ENCODE measurements at regions not wholly inside any gene's neighbourhood (a gene's known extent, or its start where the extent isn't known, plus 50 kb on each side); places are given as distances from the start of the nearest gene placed in this dataset.

DNA sequence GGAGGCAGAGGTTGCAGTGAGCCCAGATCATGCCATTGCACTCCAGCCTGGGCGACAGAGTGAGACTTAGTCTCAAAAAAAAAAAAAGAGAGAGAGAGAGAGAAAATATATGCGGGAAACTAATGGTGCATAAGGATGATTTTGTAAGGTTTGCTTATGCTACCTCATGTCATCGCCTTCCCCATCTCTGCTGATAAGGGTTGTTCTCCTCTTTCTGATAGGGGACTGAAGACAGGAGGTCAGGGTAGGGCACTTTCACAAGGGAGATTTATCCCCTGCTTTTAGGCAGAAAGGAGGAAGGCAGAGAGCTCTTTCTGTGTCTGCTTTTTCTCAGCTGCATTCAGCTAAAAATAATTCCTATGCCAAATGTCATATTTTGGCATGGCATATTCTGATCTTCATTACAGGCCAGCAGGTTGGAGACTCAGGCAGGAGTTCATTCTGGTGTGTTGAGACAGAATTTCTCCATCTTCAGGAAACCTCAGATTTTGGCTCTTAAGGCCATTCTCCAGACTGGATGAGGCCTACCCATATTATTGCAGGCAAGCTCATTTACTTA, 220.2 kb downstream of the AUH start:
- no peak for DNase-seq

GRCh38 chr9:91143162-91143561, 218.6 kb downstream of the AUH start:
- DNase-seq = no peak

GRCh38 chr9:91143642-91144041, 218.1 kb downstream of the AUH start:
- DNase-seq = no peak

- no peak for DNase-seq
Measured at GRCh38 chr9:91144769-91145168, 216.9 kb downstream of the AUH start.

DNA sequence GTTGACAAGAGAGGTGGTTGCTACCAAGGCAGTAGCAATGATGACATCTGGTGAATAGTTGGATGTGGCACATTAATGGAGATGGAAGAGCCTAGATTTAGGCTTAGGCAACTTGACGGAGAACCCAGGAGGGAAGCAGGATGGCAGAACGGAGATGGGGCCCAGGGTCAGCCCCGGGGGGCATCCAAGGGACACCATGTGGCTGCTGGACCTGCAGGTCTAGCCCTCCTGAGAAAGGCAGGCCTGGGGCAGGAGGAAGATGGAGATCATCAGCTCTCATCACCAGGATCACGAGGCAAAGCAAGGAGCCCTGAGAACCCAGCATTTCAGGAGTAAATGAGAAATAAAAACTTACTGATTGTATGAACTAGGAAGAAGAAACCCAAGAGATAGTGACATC, 216.2 kb downstream of the AUH start:
- DNase-seq = no peak

DNA sequence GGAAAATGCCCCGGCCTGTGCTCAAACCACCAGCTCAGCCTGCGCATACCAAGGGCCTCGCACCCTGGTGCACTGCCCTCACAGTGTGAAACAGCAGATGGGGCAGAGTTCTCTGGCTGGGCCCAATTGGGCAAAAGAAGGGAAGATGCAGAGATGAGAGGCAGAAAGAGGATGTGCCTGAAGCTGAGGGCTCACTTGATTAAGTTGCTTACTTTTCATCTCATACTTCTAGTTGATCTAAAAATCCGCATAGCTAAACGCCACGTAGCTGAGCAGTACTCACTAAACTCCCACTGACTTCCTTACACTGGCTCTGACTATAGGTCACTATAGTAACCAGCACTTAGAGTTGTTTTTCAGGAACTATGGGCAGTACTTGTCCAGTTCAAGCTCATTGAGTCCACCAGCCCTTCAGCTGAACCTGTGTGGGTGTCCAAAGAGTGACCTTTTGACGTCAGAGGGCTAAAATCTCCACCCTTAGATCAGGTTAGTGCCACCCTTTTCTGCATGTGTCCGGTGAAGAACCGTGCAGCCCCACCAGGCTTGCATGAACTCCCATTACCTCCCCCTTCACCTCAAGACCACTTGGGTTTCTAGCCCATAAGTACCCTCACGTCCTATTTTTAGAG, 215.2 kb downstream of the AUH start:
- peak; percentile 82 for DNase-seq

DNA sequence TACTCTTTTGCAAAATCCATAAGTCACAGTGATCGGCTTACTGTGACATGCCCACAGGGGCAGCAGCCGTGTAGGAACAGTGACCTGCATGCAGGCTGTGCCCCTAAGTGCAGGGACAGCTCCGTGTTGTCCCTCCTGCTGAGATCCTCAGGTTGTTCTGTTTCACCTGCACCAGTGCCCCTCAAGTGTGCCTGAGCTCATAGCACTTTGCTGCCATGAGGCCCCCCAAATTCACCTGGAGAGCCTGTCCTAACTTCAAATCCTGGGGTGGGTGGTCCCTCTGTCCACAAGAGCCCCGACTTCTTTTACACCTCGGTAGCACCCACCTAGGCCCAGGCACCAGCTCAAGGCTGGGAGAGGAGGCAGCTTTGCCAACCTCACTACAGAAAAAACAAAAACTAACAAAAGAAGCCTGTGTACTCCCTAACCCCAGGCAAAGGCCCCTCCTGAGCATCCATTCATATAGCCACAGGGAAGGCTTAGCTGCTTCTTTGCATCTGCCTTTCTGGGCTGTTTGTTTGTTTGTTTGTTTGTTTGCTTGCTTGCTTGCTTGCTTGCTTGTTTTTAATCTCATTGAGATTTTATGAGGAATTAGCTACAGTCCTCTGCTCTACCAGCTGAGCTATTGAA, 214.5 kb downstream of the AUH start:
- DNase-seq = no peak

- DNase-seq = no peak
Measured at GRCh38 chr9:91148306-91148705, 213.4 kb downstream of the AUH start.

- no peak for DNase-seq
Measured at GRCh38 chr9:91150273-91150997, 211.3 kb downstream of the AUH start.

GRCh38 chr9:91150998-91151717, 210.6 kb downstream of the AUH start:
- DNase-seq = peak; percentile 94

GRCh38 chr9:91151718-91152095, 210.0 kb downstream of the AUH start:
- DNase-seq = peak; percentile 38

GRCh38 chr9:91154686-91155085, 207.0 kb downstream of the AUH start:
- DNase-seq = no peak

GRCh38 chr9:91155181-91155580, 206.5 kb downstream of the AUH start:
- no peak for DNase-seq

GRCh38 chr9:91155746-91156376, 205.9 kb downstream of the AUH start:
- DNase-seq = no peak

DNA sequence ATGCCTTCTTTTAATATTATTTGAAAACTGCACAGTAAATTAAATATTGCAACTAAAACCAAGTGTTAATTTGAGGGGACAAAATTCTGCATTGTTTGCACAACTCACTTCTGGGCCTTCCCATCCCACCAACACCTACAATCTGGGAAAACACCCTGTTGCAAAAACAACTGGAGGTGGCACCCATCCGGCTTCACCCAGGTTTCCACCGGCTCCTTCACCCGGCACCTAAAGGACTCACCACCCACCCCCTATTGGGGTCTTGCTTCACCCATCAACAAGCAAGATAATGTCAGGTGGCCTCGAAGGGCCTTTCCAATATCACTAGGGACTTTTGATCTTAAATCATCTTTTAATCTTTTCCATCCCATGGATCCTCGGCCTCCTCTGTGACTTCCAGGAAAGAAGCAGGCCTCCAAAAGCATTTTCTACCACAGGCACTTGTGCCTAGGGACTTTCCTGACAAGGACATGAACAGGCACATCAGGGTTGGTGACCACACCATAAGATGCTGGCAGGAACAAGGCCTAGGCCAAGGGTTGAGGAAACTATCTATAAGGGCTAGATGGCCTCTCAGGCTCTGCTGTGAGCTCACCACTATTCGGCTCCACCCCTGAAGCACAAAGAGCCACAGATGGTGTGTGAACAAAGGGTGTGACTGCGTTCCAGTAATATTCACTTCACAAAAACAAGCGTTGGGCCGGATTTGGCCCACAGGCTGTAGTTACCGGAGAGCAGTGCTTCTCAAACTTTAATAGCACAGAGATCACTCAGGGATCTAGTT, 205.1 kb downstream of the AUH start:
- DNase-seq = no peak

- DNase-seq = no peak
Measured at GRCh38 chr9:91157883-91158282, 203.8 kb downstream of the AUH start.

DNA sequence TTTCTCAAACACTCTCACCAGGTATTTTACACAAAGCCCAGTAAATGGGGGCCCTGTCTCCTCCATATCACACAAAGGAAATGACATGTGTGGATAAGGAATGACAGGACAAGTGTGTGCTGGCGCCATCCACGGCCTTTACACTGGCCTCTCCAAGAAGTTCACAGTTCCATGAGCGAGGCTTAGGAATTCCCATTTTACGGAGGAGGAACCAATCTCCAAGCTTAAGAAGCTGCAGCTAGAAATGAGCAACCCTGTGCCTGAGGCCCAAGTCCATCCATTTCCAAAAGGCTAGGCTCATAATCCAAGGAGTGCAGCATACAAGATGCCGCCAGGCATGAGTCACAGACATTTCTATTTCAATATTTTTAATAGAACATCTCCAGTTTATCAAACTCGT, 203.4 kb downstream of the AUH start:
- DNase-seq = no peak

DNA sequence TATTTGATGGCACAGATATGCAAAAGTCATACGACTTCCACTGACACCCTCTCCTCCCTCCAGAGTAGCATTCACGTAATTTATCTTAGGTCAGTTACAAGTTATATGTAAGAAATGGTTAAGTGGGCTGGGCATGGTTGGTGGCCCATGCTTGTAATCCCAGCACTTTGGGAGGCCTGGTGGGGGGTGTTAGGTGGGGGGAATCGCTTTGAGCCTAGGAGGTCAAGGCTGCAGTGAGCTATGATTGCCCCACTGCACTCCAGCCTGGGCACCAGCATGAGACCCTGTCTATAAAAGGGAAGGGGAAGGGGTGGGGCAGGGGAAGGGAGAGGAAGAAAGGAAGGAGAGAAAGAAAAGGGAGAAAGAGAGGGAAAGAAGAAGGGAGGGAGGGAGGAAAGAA, 202.8 kb downstream of the AUH start:
- no peak for DNase-seq

GRCh38 chr9:91159664-91160121, 202.0 kb downstream of the AUH start:
- DNase-seq = no peak

GRCh38 chr9:91160181-91160580, 201.5 kb downstream of the AUH start:
- no peak for DNase-seq

DNA sequence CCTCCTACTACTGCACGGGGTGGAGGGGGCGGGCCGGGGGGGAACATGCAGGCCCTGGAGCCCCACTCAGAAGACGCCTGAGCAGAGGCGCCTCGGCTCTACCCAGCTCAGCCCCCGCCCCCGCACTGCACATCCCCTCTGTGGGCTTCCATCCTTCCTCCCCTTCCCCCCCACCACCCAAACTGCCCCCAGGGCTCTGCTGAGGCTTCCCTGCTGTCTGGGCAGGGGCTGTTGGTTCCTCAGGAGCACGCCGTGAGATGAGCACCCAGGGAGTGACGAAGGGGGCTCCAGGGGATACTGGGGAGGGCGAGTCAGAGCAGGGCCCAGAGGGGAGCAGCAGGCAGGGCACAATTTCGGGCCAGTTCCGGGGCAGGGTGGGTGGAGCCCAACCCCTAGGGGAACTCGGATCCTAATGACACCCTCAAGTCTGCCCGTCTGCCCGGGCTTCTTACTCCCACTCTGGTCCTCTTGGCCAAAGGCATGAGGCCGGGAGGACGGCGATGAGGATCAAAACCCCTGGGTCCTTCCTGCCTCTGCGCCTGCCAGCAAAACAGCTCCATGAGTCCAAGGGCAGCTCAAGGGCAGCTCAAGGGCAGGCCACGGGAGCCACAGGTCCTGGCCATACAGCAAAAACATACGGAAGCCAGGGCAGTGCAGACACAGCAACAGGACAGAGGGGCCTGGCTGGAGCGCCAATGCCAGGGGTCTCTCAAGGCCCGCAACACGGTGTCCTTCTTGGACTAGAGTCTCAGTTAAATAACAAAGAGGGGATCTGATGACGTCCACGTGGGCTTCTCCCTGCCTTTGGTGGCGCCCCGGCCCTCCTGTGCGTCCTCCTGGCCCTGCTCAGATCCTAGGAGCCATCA, 200.9 kb downstream of the AUH start:
- no peak for DNase-seq
